Esophagus mucosa (tissue), 1 donor: ENCODE measurements at regions not wholly inside any gene's neighbourhood (a gene's known extent, or its start where the extent isn't known, plus 50 kb on each side); places are given as distances from the start of the nearest gene placed in this dataset.
"Not testable (repeated sequence)": the region's sequence is repeated elsewhere in the genome, so short reads cannot be mapped to it uniquely, and the experiment has no call there.

Experiments
- ATAC-seq: fragments of 200-7000 bp; cut with Tn5 transposase; one replicate; pipeline ENCODE4 v1.9.1; 2020
- donor health status: DM: yes; HTN: yes; CAD: no.

GRCh38 chr13:90015565-90016507 lies 1331.7 kb upstream of the MIR17HG start:
- ATAC-seq, result no peak

DNA sequence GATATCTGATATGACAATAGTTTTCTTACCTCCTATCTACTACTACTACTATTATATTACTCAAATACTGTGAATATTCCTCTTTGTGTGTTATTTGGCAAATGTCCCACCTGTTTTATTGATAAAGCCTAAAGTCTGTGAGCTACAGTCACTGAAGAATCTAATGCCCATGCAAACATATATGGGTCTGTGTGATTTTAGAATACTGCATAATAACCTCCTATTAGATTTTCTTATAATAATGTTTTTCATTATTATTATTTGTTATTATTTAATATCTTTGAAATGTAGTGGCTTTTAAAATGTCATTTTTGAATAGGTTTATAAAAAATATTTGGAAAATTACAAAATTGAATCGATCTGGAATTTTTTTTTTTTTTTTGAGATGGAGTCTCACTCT lies 1330.8 kb upstream of the MIR17HG start:
- ATAC-seq, result no peak

- ATAC-seq, result no peak
Measured at GRCh38 chr13:90020536-90021070, 1326.9 kb upstream of the MIR17HG start.

GRCh38 chr13:90027409-90027808 lies 1320.1 kb upstream of the MIR17HG start:
- no peak for ATAC-seq

DNA sequence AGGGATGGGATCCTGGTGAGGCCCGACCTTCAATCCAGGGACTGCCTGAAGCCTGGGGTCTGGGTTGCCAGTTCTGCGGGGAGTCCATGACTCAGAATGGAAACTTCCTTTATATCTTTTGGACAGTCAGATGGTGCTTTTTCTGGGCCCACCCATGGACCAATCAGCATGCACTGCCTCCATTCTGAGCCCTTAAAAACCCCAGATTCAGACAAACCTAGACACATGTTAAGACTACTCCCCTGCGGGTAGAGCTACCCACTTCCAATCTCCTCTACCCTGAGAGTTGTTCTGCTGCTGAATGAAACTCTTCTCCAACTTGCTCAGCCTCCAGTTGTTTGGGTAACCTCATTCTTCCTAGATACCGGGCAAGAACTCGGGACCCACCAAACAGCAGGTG lies 1315.2 kb upstream of the MIR17HG start:
- ATAC-seq, result no peak

DNA sequence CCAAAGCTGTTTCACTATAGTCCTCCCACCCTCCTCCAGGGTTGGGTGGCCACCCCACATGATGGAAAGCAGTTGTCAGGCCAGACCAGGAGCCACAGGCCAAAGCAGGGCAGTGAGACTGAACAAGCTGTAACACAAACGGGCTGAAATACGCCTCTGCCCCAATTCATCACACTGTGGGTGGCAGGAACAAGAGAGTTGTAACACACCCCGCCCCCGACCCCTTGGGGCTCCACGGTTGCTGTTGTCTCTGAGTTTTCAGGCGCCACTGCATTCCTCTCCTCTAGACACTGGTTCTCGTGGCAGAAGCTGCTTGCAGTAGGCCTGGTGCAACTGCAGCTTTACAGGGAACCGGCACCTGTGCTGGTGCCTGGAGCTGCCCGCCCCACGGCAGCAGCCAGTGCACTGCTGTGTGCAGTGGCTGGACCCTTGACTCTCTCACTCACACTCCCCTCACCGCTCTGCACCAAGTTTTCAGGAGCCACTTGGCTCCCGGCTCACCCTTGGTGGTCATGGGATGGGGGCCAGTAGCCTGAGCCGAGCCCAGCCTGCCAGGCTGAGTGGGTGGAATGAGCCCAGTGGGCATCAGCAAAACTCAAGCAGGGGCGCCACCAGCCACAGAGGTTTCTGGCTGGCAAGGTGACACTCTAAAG lies 1314.5 kb upstream of the MIR17HG start:
- ATAC-seq, result no peak

DNA sequence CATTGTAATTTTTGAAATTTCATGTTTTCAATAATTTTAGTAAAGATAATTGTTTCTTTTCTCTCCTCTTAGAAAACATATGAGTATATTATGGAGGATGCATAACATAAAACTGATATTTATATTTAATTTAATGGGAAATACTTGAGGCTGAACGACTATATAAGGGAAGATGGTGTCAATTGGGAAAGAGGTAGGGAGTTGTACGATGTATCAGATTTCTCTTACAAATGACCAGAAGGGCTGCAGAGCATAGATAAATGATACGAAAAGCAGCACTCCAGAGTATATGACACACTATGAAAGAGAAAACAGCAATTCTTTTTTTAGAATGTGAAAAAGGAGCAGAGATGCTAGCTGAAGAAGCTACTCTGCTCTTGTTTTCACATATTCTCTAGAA lies 1308.0 kb upstream of the MIR17HG start:
- no peak for ATAC-seq

DNA sequence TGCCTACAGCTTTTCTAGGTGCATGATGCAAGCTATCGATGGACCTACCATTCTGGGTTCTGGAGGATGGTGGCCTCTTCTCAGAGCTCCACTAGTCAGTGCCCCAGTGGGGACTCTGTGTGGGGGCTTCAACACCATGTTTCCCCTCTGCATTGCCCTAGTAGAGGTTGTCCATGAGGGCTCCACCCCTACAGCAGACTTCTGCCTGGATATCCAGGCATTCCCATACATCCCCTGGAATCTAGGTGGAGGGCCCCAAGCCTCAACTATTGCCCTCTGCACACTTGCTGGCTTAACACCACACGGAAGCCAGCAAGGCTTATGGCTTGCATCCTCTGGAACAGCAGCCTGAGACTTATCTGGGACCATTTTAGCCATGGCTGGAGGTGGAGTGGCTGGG lies 1299.9 kb upstream of the MIR17HG start:
- ATAC-seq, result no peak

GRCh38 chr13:90049989-90050671 lies 1297.4 kb upstream of the MIR17HG start:
- ATAC-seq, result no peak

GRCh38 chr13:90055121-90055520 lies 1292.4 kb upstream of the MIR17HG start:
- peak; percentile 79 for ATAC-seq

GRCh38 chr13:90055760-90056159 lies 1291.7 kb upstream of the MIR17HG start:
- ATAC-seq, result no peak

GRCh38 chr13:90064226-90064625 lies 1283.3 kb upstream of the MIR17HG start:
- not testable (repeated sequence) for ATAC-seq

- ATAC-seq, result no peak
Measured at GRCh38 chr13:90068658-90069057, 1278.8 kb upstream of the MIR17HG start.

- no peak for ATAC-seq
Measured at GRCh38 chr13:90070362-90070761, 1277.1 kb upstream of the MIR17HG start.

DNA sequence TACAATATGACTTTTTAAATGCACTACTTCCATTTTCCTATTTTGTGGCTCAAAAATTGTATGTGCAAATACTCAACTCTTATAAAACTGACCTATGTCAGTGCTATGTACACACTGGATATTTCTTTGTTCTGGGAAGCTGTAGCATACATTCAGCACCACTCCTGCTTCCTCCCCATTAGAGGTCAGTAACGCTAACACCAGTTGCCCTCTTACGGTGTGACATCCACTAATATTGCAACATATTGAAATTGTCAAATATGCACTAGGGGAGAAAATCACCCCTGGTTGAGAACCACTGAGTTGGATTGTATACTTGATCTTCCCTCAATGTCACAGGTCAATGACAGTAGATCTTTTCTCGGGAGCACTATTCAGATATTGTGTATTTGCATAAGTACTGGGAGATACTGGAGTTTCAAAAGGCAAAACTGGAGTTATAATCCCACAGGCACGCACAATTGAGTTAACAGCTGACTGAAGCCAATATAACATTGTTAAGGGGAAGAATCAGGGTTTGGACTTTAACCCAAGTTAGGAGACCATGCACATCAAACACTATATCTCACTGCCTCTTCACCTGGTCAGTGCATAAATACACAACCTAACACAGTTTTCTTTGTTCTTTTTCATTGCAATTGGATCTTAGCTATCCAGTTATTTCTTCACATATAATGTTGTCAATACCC lies 1276.5 kb upstream of the MIR17HG start:
- ATAC-seq, result no peak

DNA sequence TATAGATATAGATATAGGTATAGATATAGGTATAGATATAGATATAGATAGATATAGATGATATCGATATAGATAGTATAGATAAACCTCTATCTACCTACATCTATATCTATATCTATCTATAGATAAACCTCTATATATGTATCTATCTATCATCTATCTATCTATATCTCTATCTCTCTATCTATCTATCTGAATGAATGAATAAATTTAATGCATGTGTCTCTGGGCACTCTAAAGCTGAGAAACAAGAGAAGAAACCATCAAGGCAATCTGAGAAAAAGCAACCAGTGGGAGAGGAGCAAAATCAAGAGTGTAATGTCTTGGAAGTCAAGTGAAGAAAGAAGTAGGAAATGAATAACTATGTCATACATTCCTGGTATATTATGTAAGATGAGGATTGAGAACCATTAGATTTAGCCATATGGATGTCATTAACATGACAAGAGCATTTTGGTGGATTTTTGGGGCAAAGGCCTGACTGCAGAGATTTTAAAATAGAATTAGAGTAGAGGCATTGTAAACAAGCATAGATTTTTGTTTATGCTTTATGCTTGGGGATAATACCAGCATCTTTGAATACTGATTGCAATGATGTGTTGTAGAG lies 1262.7 kb upstream of the MIR17HG start:
- ATAC-seq, result no peak

DNA sequence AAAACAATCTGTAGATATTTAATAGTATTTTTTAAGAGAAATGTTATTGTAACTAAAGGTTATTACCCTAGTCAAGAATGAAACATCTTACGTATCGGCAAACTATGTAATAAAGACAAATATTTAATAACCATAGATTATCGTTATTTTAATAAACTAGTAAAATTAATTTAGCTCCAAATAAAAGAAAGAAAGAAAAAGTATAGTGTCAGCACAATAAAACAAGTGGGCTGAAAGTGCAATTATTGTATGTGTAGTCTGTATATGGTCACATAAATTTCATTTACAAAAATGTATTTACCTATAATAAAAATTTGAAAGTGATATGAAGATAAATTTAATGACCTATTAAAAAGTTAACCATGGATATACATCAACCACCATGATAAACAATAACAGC lies 1258.4 kb upstream of the MIR17HG start:
- no peak for ATAC-seq

- no peak for ATAC-seq
Measured at GRCh38 chr13:90091611-90092010, 1255.9 kb upstream of the MIR17HG start.

DNA sequence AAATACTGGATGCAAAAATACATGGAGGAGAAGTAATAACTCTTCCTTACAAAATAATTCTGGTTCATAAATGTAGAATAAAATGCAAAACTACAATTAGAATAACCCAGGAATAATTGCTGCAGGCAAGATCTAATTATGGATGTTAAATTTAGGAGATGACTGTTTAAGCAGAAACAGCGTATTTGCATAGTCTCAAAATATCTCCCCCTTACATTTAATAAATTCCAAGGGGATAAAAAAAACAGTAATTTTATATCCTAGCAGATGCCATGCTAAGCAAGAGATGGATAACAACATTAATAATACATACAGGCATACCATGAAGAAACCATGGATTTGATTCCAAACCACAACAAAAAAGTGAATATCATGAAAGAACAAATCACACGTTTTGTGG lies 1253.1 kb upstream of the MIR17HG start:
- ATAC-seq, result no peak

- ATAC-seq, result no peak
Measured at GRCh38 chr13:90098577-90098976, 1248.9 kb upstream of the MIR17HG start.

DNA sequence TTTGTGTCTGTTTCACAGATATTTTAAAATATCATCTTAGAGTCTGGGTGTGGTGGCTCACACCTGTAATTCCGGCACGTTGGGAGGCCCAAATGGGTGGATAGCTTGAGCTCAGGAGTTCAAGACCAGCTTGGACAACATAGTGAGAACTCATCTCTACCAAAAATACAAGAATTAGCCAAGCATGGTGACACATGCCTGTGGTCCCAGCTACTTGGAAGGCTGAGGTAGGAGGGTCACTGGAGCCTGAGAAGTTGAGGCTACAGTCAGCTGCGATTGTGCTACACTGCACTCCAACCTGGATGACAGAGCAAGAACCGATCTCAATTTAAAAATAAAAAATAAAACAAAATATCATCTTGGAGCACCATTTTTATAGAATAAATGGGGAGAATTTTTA lies 1247.6 kb upstream of the MIR17HG start:
- ATAC-seq, result no peak
